ENCODE measurements at regions not wholly inside any gene's neighbourhood (a gene's known extent, or its start where the extent isn't known, plus 50 kb on each side); places are given as distances from the start of the nearest gene placed in this dataset.

- TF ChIP-seq CTCF (conservative IDR thresholded peaks at IDR 0.05; ENCODE audit: low read depth, low read length) (no peak), EZH2 (IDR thresholded peaks at IDR 0.05; ENCODE audit: low read length, unreplicated experiment) (no peak)
These were observed 57.9 kb downstream of the DNAJB9 start for GRCh38 chr7:108627476-108628051.

Measured in PC-3 (cell line).